Skeletal muscle tissue (tissue), 3 donors: ENCODE measurements at regions not wholly inside any gene's neighbourhood (a gene's known extent, or its start where the extent isn't known, plus 50 kb on each side); places are given as distances from the start of the nearest gene placed in this dataset.

ENCODE experiments used
- H3K27ac ChIP-seq: one replicate; pipeline ENCODE4 v1.7.0; 2013; ENCODE audit warnings: mild to moderate bottlenecking, low read depth, low read length, inconsistent platforms
- H3K27me3 ChIP-seq, 3 donors: one replicate each; pipeline ENCODE4 v1.7.0; 2013; ENCODE audit warnings: low read length in 3 of 3; ENCODE audit not compliant: control insufficient read depth in 3 of 3, insufficient read depth in 3 of 3
- H3K36me3 ChIP-seq, 3 donors: one replicate each; pipeline ENCODE4 v1.7.0; 2013; ENCODE audit warnings: low read length in 3 of 3; ENCODE audit not compliant: control insufficient read depth in 3 of 3, insufficient read depth in 3 of 3
- H3K4me1 ChIP-seq, 3 donors: one replicate each; pipeline ENCODE4 v1.7.0; 2013; ENCODE audit warnings: low read length in 3 of 3, mild to moderate bottlenecking in 3 of 3; ENCODE audit not compliant: control insufficient read depth in 3 of 3, insufficient read depth in 3 of 3
- H3K4me3 ChIP-seq, 3 donors: one replicate each; pipeline ENCODE4 v1.7.0; 2013; ENCODE audit warnings: low read length in 3 of 3
- H3K9ac ChIP-seq, 3 donors: one replicate each; pipeline ENCODE4 v1.7.0; 2013; ENCODE audit warnings: low read length in 3 of 3, mild to moderate bottlenecking in 3 of 3, moderate library complexity in 2 of 3, low read depth in 1 of 3
- H3K9me3 ChIP-seq, 3 donors: one replicate each; pipeline ENCODE4 v1.7.0; 2013; ENCODE audit warnings: low read length in 3 of 3; ENCODE audit not compliant: control insufficient read depth in 3 of 3
- donor health status: Osteomylitis.

- Histone ChIP-seq H3K9ac (no peak overlapping the region), H3K4me3 (no peak overlapping the region), H3K27ac (no peak overlapping the region), H3K4me1 (no peaks in the 10 kb centered on the region), H3K9me3 (no peaks in the 10 kb centered on the region), H3K36me3 (no peaks in the 10 kb centered on the region), H3K27me3 (no peaks in the 10 kb centered on the region)
Measured at GRCh38 chr16:56115817-56116576, 75.3 kb upstream of the GNAO1 start.

GRCh38 chr16:56113223-56113622 lies 78.1 kb upstream of the GNAO1 start:
- Histone ChIP-seq H3K27me3 (no peaks in the 10 kb centered on the region), H3K9me3 (no peaks in the 10 kb centered on the region), H3K27ac (no peak overlapping the region), H3K9ac (no peak overlapping the region), H3K36me3 (no peaks in the 10 kb centered on the region), H3K4me1 (no peaks in the 10 kb centered on the region), H3K4me3 (no peak overlapping the region)

GRCh38 chr16:56111100-56111499 lies 80.2 kb upstream of the GNAO1 start:
- Histone ChIP-seq H3K9me3 (no peaks in the 10 kb centered on the region), H3K4me1 (no peaks in the 10 kb centered on the region), H3K9ac (no peak overlapping the region), H3K4me3 (no peak overlapping the region), H3K27ac (no peak overlapping the region), H3K27me3 (no peaks in the 10 kb centered on the region), H3K36me3 (no peaks in the 10 kb centered on the region)

GRCh38 chr16:56109994-56110393 lies 81.3 kb upstream of the GNAO1 start:
- no peak overlapping the region for H3K4me3 ChIP-seq
- no peaks in the 10 kb centered on the region for H3K27me3 ChIP-seq
- H3K4me1 ChIP-seq: no peaks in the 10 kb centered on the region
- H3K9ac ChIP-seq: no peak overlapping the region
- no peaks in the 10 kb centered on the region for H3K36me3 ChIP-seq
- H3K27ac ChIP-seq: no peak overlapping the region
- H3K9me3 ChIP-seq: no peaks in the 10 kb centered on the region

- Histone ChIP-seq H3K27me3 (no peaks in the 10 kb centered on the region), H3K27ac (no peak overlapping the region), H3K4me1 (no peaks in the 10 kb centered on the region), H3K36me3 (no peaks in the 10 kb centered on the region), H3K9me3 (no peaks in the 10 kb centered on the region), H3K9ac (no peak overlapping the region), H3K4me3 (no peak overlapping the region)
Measured at GRCh38 chr16:56109205-56109604, 82.1 kb upstream of the GNAO1 start.

GRCh38 chr16:56108724-56109123 lies 82.6 kb upstream of the GNAO1 start:
- Histone ChIP-seq H3K27me3 (no peaks in the 10 kb centered on the region), H3K36me3 (no peaks in the 10 kb centered on the region), H3K4me1 (no peaks in the 10 kb centered on the region), H3K4me3 (no peak overlapping the region), H3K27ac (no peak overlapping the region), H3K9me3 (no peaks in the 10 kb centered on the region), H3K9ac (no peak overlapping the region)

GRCh38 chr16:56108056-56108471 lies 83.2 kb upstream of the GNAO1 start:
- Histone ChIP-seq H3K27ac (no peak overlapping the region), H3K4me1 (no peaks in the 10 kb centered on the region), H3K27me3 (no peaks in the 10 kb centered on the region), H3K9me3 (no peaks in the 10 kb centered on the region), H3K36me3 (no peaks in the 10 kb centered on the region), H3K9ac (no peak overlapping the region), H3K4me3 (no peak overlapping the region)

- Histone ChIP-seq H3K27me3 (no peaks in the 10 kb centered on the region), H3K9me3 (no peaks in the 10 kb centered on the region), H3K27ac (no peak overlapping the region), H3K4me1 (peaks cover 3 to 9% (median 9%) of the 10 kb centered on the region in 3 donors), H3K4me3 (no peak overlapping the region), H3K9ac (no peak overlapping the region), H3K36me3 (no peaks in the 10 kb centered on the region)
Measured at GRCh38 chr16:56106527-56106926, 84.8 kb upstream of the GNAO1 start.

GRCh38 chr16:56102906-56103305 lies 88.4 kb upstream of the GNAO1 start:
- Histone ChIP-seq H3K9ac (no peak overlapping the region), H3K27ac (no peak overlapping the region), H3K27me3 (peaks cover 0 to 2% (median 0%) of the 10 kb centered on the region in 3 donors), H3K9me3 (no peaks in the 10 kb centered on the region), H3K4me1 (peaks cover 4 to 9% (median 9%) of the 10 kb centered on the region in 3 donors), H3K4me3 (no peak overlapping the region), H3K36me3 (no peaks in the 10 kb centered on the region)

GRCh38 chr16:56102183-56102686 lies 89.1 kb upstream of the GNAO1 start:
- Histone ChIP-seq H3K4me3 (peak overlapping the region in 1 of 3 donors; percentile 49), H3K27ac (no peak overlapping the region), H3K36me3 (no peaks in the 10 kb centered on the region), H3K9ac (peak overlapping the region in 1 of 3 donors; percentile 8), H3K4me1 (peaks cover 4 to 9% (median 9%) of the 10 kb centered on the region in 3 donors), H3K9me3 (no peaks in the 10 kb centered on the region), H3K27me3 (peaks cover 0 to 2% (median 0%) of the 10 kb centered on the region in 3 donors)
